HEK293 (cell line): ENCODE measurements at regions not wholly inside any gene's neighbourhood (a gene's known extent, or its start where the extent isn't known, plus 50 kb on each side); places are given as distances from the start of the nearest gene placed in this dataset.

Source experiments
- BCL11A ChIP-seq: fragments of 450-650 bp; formaldehyde crosslinking; IDR thresholded peaks from 2 replicates; pipeline ENCODE4 v1.5.1; 2016; ENCODE audit warnings: low read depth, missing biosample characterization, missing genetic modification characterization
- BCL11B ChIP-seq: fragments of 450-650 bp; formaldehyde crosslinking; IDR thresholded peaks from 2 replicates; pipeline ENCODE4 v1.5.1; 2016; ENCODE audit warnings: low read depth, missing biosample characterization, missing genetic modification characterization
- GFI1B ChIP-seq: fragments of 450-650 bp; formaldehyde crosslinking; IDR thresholded peaks from 2 replicates; pipeline ENCODE4 v1.5.1; 2016; ENCODE audit warnings: missing biosample characterization, missing genetic modification characterization
- GLI4 ChIP-seq: fragments of 450-650 bp; formaldehyde crosslinking; IDR thresholded peaks from 2 replicates; pipeline ENCODE4 v1.5.1; 2016; ENCODE audit warnings: missing biosample characterization, missing genetic modification characterization
- GLIS2 ChIP-seq: fragments of 450-650 bp; formaldehyde crosslinking; IDR thresholded peaks from 2 replicates; pipeline ENCODE4 v1.5.1; 2016; ENCODE audit warnings: missing biosample characterization, missing genetic modification characterization
- OVOL3 ChIP-seq: fragments of 450-650 bp; formaldehyde crosslinking; IDR thresholded peaks from 2 replicates; pipeline ENCODE4 v1.5.1; 2016; ENCODE audit warnings: missing biosample characterization, missing genetic modification characterization
- YY1 ChIP-seq: fragments of 450-650 bp; formaldehyde crosslinking; IDR thresholded peaks from 2 replicates; pipeline ENCODE4 v1.5.1; 2018; ENCODE audit warnings: missing biosample characterization, missing genetic modification characterization
- ZBTB17 ChIP-seq: fragments of 450-650 bp; formaldehyde crosslinking; IDR thresholded peaks from 2 replicates; pipeline ENCODE4 v1.5.1; 2016; ENCODE audit warnings: missing biosample characterization, missing genetic modification characterization
- ZBTB20 ChIP-seq: fragments of 450-650 bp; formaldehyde crosslinking; IDR thresholded peaks from 2 replicates; pipeline ENCODE4 v1.5.1; 2016; ENCODE audit warnings: missing biosample characterization, missing genetic modification characterization
- ZNF140 ChIP-seq: fragments of 450-650 bp; formaldehyde crosslinking; IDR thresholded peaks from 2 replicates; pipeline ENCODE4 v1.5.1; 2016; ENCODE audit warnings: missing biosample characterization, missing genetic modification characterization
- ZNF184 ChIP-seq: fragments of 450-650 bp; IDR thresholded peaks from 2 replicates; pipeline ENCODE4 v1.5.1; 2018; ENCODE audit warnings: missing biosample characterization, mild to moderate bottlenecking, missing genetic modification characterization
- ZNF223 ChIP-seq: fragments of 450-650 bp; formaldehyde crosslinking; IDR thresholded peaks from 2 replicates; pipeline ENCODE4 v1.5.1; 2016; ENCODE audit warnings: missing biosample characterization, missing genetic modification characterization
- ZNF23 ChIP-seq: fragments of 450-650 bp; formaldehyde crosslinking; IDR thresholded peaks from 2 replicates; pipeline ENCODE4 v1.5.1; 2016; ENCODE audit warnings: missing biosample characterization, missing genetic modification characterization, borderline replicate concordance
- ZNF302 ChIP-seq: fragments of 450-650 bp; formaldehyde crosslinking; IDR thresholded peaks from 2 replicates; pipeline ENCODE4 v1.5.1; 2016; ENCODE audit warnings: missing biosample characterization, missing genetic modification characterization, low read depth
- ZNF335 ChIP-seq: fragments of 450-650 bp; formaldehyde crosslinking; conservative IDR thresholded peaks from 2 replicates; pipeline ENCODE4 v1.5.1; 2016; ENCODE audit warnings: missing biosample characterization, missing genetic modification characterization
- ZNF391 ChIP-seq: fragments of 450-650 bp; formaldehyde crosslinking; IDR thresholded peaks from 2 replicates; pipeline ENCODE4 v1.5.1; 2016; ENCODE audit warnings: low read depth, missing biosample characterization, missing genetic modification characterization, borderline replicate concordance
- ZNF416 ChIP-seq: fragments of 450-650 bp; formaldehyde crosslinking; IDR thresholded peaks from 2 replicates; pipeline ENCODE4 v1.5.1; 2016; ENCODE audit warnings: missing biosample characterization, missing genetic modification characterization
- ZNF529 ChIP-seq: fragments of 450-650 bp; formaldehyde crosslinking; IDR thresholded peaks from 2 replicates; pipeline ENCODE4 v1.5.1; 2017; ENCODE audit warnings: missing genetic modification characterization, missing biosample characterization; ENCODE audit not compliant: insufficient replicate concordance
- ZNF549 ChIP-seq: fragments of 450-650 bp; IDR thresholded peaks from 2 replicates; pipeline ENCODE4 v1.5.1; 2018; ENCODE audit warnings: missing biosample characterization, missing genetic modification characterization, mild to moderate bottlenecking, inconsistent platforms, moderate library complexity
- ZNF558 ChIP-seq: fragments of 450-650 bp; formaldehyde crosslinking; IDR thresholded peaks from 2 replicates; pipeline ENCODE4 v1.5.1; 2016; ENCODE audit warnings: missing biosample characterization, missing genetic modification characterization
- ZNF623 ChIP-seq: fragments of 450-650 bp; formaldehyde crosslinking; IDR thresholded peaks from 2 replicates; pipeline ENCODE4 v1.5.1; 2016; ENCODE audit warnings: missing biosample characterization, missing genetic modification characterization
- ZNF626 ChIP-seq: fragments of 450-650 bp; sonication (Bioruptor Pico); formaldehyde crosslinking; IDR thresholded peaks from 2 replicates; pipeline ENCODE4 v1.5.1; 2018; ENCODE audit warnings: missing biosample characterization, missing genetic modification characterization, inconsistent platforms
- ZNF677 ChIP-seq: fragments of 450-650 bp; IDR thresholded peaks from 2 replicates; pipeline ENCODE4 v1.5.0; 2018; ENCODE audit warnings: missing biosample characterization, mild to moderate bottlenecking, missing genetic modification characterization, moderate library complexity
- ZNF791 ChIP-seq: fragments of 450-650 bp; formaldehyde crosslinking; IDR thresholded peaks from 2 replicates; pipeline ENCODE4 v1.5.1; 2016; ENCODE audit warnings: missing biosample characterization, missing genetic modification characterization
- ZNF830 ChIP-seq: fragments of 450-650 bp; IDR thresholded peaks from 2 replicates; pipeline ENCODE4 v1.5.0; 2018; ENCODE audit warnings: missing biosample characterization, missing genetic modification characterization, low read depth, mild to moderate bottlenecking, moderate library complexity
- ZNF837 ChIP-seq: fragments of 450-650 bp; formaldehyde crosslinking; IDR thresholded peaks from 2 replicates; pipeline ENCODE4 v1.5.1; 2016; ENCODE audit warnings: missing biosample characterization, missing genetic modification characterization
- TF ChIP-seq, protein P1 (sequence below): fragments of 450-650 bp; formaldehyde crosslinking; IDR thresholded peaks from 2 replicates; pipeline ENCODE4 v1.5.1; 2016; ENCODE audit warnings: missing biosample characterization, missing genetic modification characterization
- TF ChIP-seq, protein P2 (sequence below): fragments of 450-650 bp; formaldehyde crosslinking; IDR thresholded peaks from 2 replicates; pipeline ENCODE4 v1.5.1; 2016; ENCODE audit warnings: missing biosample characterization, missing genetic modification characterization
- TF ChIP-seq, protein P3 (sequence below): fragments of 450-650 bp; formaldehyde crosslinking; IDR thresholded peaks from 2 replicates; pipeline ENCODE4 v1.5.1; 2016; ENCODE audit warnings: missing biosample characterization, missing genetic modification characterization, low read depth
- TF ChIP-seq, protein P4 (sequence below): fragments of 450-650 bp; formaldehyde crosslinking; IDR thresholded peaks from 2 replicates; pipeline ENCODE4 v1.5.1; 2017; ENCODE audit warnings: missing biosample characterization, missing genetic modification characterization
- TF ChIP-seq, protein P5 (sequence below): fragments of 450-650 bp; formaldehyde crosslinking; IDR thresholded peaks from 2 replicates; pipeline ENCODE4 v1.5.1; 2017; ENCODE audit warnings: missing biosample characterization, missing genetic modification characterization
- TF ChIP-seq, protein P6 (sequence below): sonication (generic); formaldehyde crosslinking; IDR thresholded peaks from 2 replicates; pipeline ENCODE4 v1.8.1; 2022; ENCODE audit warnings: mild to moderate bottlenecking, moderate library complexity, missing genetic modification reagents
- TF ChIP-seq, protein P7 (sequence below): fragments of 450-650 bp; formaldehyde crosslinking; IDR thresholded peaks from 2 replicates; pipeline ENCODE4 v1.5.1; 2016; ENCODE audit warnings: missing biosample characterization, missing genetic modification characterization

DNA sequence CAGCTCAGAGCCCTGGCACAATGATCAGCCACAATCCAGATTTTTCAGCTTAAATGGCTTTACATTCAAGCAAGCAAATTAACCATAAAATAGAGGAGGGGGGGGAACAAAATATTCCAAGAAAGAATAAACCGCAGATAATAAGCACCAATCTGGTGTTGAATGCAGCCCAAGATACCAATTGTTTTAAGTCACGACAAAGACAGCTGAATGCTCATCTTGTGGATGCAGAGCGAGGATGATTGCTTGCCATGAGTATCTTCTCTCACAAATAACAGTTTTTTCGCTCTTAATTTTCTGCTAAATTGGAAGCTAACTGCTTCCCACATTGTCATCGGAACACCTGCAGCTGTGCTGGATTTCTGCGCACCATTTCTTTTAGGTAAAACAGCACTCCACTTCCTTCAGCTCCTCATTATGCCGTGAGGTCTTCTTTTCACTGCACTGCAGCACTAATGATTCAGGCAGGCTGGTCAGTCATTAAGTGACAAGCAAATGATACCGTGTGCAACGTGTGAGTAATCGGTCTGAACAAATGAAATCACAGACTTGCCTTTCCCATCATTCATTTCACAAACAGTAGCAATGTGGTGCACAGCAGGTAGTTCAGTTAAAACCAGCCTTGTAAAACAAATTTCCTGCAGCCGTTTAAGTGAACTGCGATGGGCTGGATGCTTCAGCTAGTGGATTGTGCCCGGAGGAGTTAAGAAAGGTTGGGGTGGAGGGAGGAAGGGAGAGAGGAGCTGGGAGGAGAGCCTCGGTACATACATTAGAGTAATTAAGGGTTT is 106.4 kb upstream of the CDCA7L start (continued):
- TF ChIP-seq, protein P1, sequence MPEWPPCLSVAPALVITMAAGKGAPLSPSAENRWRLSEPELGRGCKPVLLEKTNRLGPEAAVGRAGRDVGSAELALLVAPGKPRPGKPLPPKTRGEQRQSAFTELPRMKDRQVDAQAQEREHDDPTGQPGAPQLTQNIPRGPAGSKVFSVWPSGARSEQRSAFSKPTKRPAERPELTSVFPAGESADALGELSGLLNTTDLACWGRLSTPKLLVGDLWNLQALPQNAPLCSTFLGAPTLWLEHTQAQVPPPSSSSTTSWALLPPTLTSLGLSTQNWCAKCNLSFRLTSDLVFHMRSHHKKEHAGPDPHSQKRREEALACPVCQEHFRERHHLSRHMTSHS, result 0 out of 2 replicates have a peak, but pooled peaks have one; percentile 59
- TF ChIP-seq ZNF302 (tag by site-specific recombination) (no peak), GLIS2 (no peak), BCL11B (tag by site-specific recombination) (no peak), ZNF837 (tag by site-specific recombination) (no peak), ZNF391 (no peak), ZNF791 (tag by site-specific recombination) (no peak), OVOL3 (no peak), ZNF223 (no peak), GFI1B (tag by site-specific recombination) (peak; percentile 94), ZNF335 (tag by site-specific recombination) (peak; percentile 45), GLI4 (no peak), BCL11A (0 out of 2 replicates have a peak, but pooled peaks have one; percentile 39), ZNF529 (no peak), ZNF558 (tag by site-specific recombination) (no peak), ZBTB17 (tag by site-specific recombination) (peak; percentile 72; the same call in 1 of the 2 replicates), ZNF416 (tag by site-specific recombination) (no peak), ZBTB20 (tag by site-specific recombination) (no peak), ZNF140 (no peak), ZNF23 (tag by site-specific recombination) (no peak), ZNF623 (tag by site-specific recombination) (no peak), ZNF830 (no peak), ZNF677 (tag by site-specific recombination) (no peak), YY1 (tag by site-specific recombination) (no peak), ZNF626 (no peak), ZNF549 (no peak), ZNF184 (tag by site-specific recombination) (no peak)
- TF ChIP-seq, protein P2, sequence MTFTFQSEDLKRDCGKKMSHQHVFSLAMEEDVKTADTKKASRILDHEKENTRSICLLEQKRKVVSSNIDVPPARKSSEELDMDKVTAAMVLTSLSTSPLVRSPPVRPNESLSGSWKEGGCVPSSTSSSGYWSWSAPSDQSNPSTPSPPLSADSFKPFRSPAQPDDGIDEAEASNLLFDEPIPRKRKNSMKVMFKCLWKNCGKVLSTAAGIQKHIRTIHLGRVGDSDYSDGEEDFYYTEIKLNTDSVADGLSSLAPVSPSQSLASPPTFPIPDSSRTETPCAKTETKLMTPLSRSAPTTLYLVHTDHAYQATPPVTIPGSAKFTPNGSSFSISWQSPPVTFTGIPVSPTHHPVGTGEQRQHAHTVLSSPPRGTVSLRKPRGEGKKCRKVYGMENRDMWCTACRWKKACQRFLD (tag by site-specific recombination), result no peak
- TF ChIP-seq, protein P3, sequence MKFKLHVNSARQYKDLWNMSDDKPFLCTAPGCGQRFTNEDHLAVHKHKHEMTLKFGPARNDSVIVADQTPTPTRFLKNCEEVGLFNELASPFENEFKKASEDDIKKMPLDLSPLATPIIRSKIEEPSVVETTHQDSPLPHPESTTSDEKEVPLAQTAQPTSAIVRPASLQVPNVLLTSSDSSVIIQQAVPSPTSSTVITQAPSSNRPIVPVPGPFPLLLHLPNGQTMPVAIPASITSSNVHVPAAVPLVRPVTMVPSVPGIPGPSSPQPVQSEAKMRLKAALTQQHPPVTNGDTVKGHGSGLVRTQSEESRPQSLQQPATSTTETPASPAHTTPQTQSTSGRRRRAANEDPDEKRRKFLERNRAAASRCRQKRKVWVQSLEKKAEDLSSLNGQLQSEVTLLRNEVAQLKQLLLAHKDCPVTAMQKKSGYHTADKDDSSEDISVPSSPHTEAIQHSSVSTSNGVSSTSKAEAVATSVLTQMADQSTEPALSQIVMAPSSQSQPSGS, result no peak
- TF ChIP-seq, protein P4, sequence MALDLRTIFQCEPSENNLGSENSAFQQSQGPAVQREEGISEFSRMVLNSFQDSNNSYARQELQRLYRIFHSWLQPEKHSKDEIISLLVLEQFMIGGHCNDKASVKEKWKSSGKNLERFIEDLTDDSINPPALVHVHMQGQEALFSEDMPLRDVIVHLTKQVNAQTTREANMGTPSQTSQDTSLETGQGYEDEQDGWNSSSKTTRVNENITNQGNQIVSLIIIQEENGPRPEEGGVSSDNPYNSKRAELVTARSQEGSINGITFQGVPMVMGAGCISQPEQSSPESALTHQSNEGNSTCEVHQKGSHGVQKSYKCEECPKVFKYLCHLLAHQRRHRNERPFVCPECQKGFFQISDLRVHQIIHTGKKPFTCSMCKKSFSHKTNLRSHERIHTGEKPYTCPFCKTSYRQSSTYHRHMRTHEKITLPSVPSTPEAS (tag by site-specific recombination), result no peak
- TF ChIP-seq, protein P5, sequence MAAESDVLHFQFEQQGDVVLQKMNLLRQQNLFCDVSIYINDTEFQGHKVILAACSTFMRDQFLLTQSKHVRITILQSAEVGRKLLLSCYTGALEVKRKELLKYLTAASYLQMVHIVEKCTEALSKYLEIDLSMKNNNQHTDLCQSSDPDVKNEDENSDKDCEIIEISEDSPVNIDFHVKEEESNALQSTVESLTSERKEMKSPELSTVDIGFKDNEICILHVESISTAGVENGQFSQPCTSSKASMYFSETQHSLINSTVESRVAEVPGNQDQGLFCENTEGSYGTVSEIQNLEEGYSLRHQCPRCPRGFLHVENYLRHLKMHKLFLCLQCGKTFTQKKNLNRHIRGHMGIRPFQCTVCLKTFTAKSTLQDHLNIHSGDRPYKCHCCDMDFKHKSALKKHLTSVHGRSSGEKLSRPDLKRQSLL (tag by site-specific recombination), result no peak
- TF ChIP-seq, protein P6, sequence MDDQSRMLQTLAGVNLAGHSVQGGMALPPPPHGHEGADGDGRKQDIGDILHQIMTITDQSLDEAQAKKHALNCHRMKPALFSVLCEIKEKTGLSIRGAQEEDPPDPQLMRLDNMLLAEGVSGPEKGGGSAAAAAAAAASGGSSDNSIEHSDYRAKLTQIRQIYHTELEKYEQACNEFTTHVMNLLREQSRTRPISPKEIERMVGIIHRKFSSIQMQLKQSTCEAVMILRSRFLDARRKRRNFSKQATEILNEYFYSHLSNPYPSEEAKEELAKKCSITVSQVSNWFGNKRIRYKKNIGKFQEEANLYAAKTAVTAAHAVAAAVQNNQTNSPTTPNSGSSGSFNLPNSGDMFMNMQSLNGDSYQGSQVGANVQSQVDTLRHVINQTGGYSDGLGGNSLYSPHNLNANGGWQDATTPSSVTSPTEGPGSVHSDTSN (CRISPR knock-in tag), result no peak
- TF ChIP-seq, protein P7, sequence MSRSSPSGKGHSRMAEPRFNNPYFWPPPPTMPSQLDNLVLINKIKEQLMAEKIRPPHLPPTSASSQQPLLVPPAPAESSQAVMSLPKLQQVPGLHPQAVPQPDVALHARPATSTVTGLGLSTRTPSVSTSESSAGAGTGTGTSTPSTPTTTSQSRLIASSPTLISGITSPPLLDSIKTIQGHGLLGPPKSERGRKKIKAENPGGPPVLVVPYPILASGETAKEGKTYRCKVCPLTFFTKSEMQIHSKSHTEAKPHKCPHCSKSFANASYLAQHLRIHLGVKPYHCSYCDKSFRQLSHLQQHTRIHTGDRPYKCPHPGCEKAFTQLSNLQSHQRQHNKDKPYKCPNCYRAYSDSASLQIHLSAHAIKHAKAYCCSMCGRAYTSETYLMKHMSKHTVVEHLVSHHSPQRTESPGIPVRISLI (tag by site-specific recombination), result no peak
